Esophagus squamous epithelium (tissue), 5 donors: ENCODE measurements at regions not wholly inside any gene's neighbourhood (a gene's known extent, or its start where the extent isn't known, plus 50 kb on each side); places are given as distances from the start of the nearest gene placed in this dataset.

Source experiments
- DNase-seq: peaks from one replicate; lab custom pipeline; 2025; lab: John Stamatoyannopoulos, UW
- H3K27ac ChIP-seq, 4 donors: fragments of 200-600 bp; sonication (generic); one replicate each; pipeline ENCODE4 v1.5.1; 2016 to 2019; ENCODE audit warnings: mild to moderate bottlenecking in 1 of 4
- H3K27me3 ChIP-seq, 4 donors: fragments of 200-600 bp; sonication (generic); 1 replicate in 3 of 4; 2 replicates in 1 of 4; pipeline versions ENCODE4 v1.5.1 to v1.6.0; 2017 to 2021; ENCODE audit warnings: antibody characterized with exemption in 1 of 4
- H3K36me3 ChIP-seq, 3 donors: fragments of 200-600 bp; sonication (generic); one replicate each; pipeline ENCODE4 v1.5.1; 2016 to 2019
- H3K4me1 ChIP-seq, 3 donors: fragments of 200-600 bp; sonication (generic); one replicate each; pipeline ENCODE4 v1.5.1; 2017 to 2019
- H3K4me3 ChIP-seq, 4 donors: fragments of 200-600 bp; sonication (generic); 1 replicate in 3 of 4; 2 replicates in 1 of 4; pipeline ENCODE4 v1.5.1; 2016 to 2019; ENCODE audit warnings: mild to moderate bottlenecking in 2 of 4, moderate library complexity in 1 of 4
- H3K9me3 ChIP-seq, 3 donors: fragments of 200-600 bp; sonication (generic); one replicate each; pipeline ENCODE4 v1.5.1; 2016 to 2019
- CTCF ChIP-seq, 6 experiments: fragments of 450-650 bp in 4 of 6; fragments of 200-600 bp in 2 of 6; sonication (generic) in 2 of 6; IDR thresholded peaks; one replicate each; pipeline ENCODE4 v1.5.1; 2016 to 2019; ENCODE audit warnings: antibody characterized with exemption in 6 of 6, mild to moderate bottlenecking in 4 of 6, moderate library complexity in 4 of 6
- POLR2A ChIP-seq, 4 donors: fragments of 450-650 bp; IDR thresholded peaks; one replicate each; pipeline ENCODE4 v1.6.1; 2017; ENCODE audit warnings: antibody characterized with exemption in 4 of 4, mild to moderate bottlenecking in 4 of 4, moderate library complexity in 3 of 4
- WGBS, 2 donors: methylation state at CpG; one replicate each; pipeline ENCODE4 v1.1.5; 2018; 5-methylcytosine and 5-hydroxymethylcytosine counted together
- intact Hi-C: fragments of 100-400 bp; cut with DNase I; formaldehyde crosslinking; loops from one replicate; pipeline ENCODE4 v1.15.0; 2022
- donor health status: DM: yes; HTN: yes; CAD: no.

DNA sequence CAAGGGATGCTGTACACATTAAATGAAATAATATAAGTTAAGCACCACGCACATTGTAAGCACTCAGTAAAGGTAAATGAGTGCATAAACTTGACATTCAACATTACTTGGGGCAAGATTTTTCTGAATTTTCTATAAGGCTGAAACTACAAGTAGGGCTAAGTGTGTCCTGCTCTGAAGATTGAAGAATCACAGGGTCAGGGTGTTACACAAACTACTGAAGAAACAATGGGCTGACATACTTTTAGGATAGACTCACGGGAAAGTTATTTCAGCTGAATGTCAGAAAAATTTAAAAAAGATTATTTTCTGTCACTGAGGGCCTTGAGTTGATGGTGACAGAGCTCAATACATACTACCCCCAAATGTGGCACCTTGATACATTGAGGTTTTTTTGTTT is 644.2 kb upstream of the PLXNA2 start:
- DNase-seq = no peak
- intact Hi-C loops = no loop called here
- WGBS, 2 donors = 76 to 85% methylated on average over 2 of the region's 2 CpGs
- H3K4me1 ChIP-seq = peaks cover 0 to 10% (median 0%) of the 10 kb centered on the region in 3 donors
- H3K36me3 ChIP-seq = no peaks in the 10 kb centered on the region
- no peak overlapping the region for H3K4me3 ChIP-seq
- no peaks in the 10 kb centered on the region for H3K27me3 ChIP-seq
- H3K27ac ChIP-seq = no peak overlapping the region
- no peaks in the 10 kb centered on the region for H3K9me3 ChIP-seq
- TF ChIP-seq CTCF (IDR thresholded peaks at IDR 0.05) (no peak), POLR2A (IDR thresholded peaks at IDR 0.05) (no peak)

DNA sequence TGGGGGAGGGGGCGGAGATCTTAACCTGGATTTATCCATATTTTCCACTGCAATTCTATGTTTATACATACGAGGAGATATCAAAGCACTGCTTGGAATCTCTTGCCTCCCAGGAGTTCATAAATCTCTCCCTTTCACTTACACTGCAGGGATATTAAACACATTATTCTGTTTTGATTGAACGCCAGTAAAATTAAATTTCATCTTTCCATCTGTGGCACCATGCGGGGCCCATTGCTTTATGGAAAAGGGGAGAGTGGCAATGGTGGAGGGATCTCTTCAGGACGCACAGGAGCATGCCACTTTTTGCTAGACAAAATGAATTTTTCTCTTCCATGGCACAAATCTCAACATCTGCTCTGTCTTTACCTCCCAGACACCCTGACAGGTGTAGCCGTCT is 648.0 kb upstream of the PLXNA2 start:
- Histone ChIP-seq H3K4me1 (no peaks in the 10 kb centered on the region), H3K9me3 (peaks cover 0 to 5% (median 0%) of the 10 kb centered on the region in 3 donors), H3K27ac (no peak overlapping the region), H3K27me3 (no peaks in the 10 kb centered on the region), H3K4me3 (no peak overlapping the region), H3K36me3 (no peaks in the 10 kb centered on the region)
- 77 to 89% methylated on average over 6 of the region's 6 CpGs for WGBS, 2 donors
- TF ChIP-seq CTCF (IDR thresholded peaks at IDR 0.05) (no peak), POLR2A (IDR thresholded peaks at IDR 0.05) (no peak)
- intact Hi-C loops = no loop called here
- DNase-seq = no peak

GRCh38 chr1:208893251-208893650 is 649.1 kb upstream of the PLXNA2 start:
- Histone ChIP-seq H3K27ac (no peak overlapping the region), H3K4me3 (no peak overlapping the region), H3K4me1 (no peaks in the 10 kb centered on the region), H3K27me3 (no peaks in the 10 kb centered on the region), H3K9me3 (peaks cover 0 to 5% (median 0%) of the 10 kb centered on the region in 3 donors), H3K36me3 (no peaks in the 10 kb centered on the region)
- TF ChIP-seq CTCF (IDR thresholded peaks at IDR 0.05) (no peak), POLR2A (IDR thresholded peaks at IDR 0.05) (no peak)
- no peak for DNase-seq
- WGBS, 2 donors = 57 to 88% methylated on average over 3 of the region's 3 CpGs
- intact Hi-C loops = no loop called here

- H3K36me3 ChIP-seq = no peaks in the 10 kb centered on the region
- peaks cover 0 to 5% (median 0%) of the 10 kb centered on the region in 3 donors for H3K9me3 ChIP-seq
- intact Hi-C loops = no loop called here
- no peaks in the 10 kb centered on the region for H3K27me3 ChIP-seq
- no peak overlapping the region for H3K4me3 ChIP-seq
- TF ChIP-seq CTCF (IDR thresholded peaks at IDR 0.05) = no peak
- no peak for TF ChIP-seq POLR2A (IDR thresholded peaks at IDR 0.05)
- no peaks in the 10 kb centered on the region for H3K4me1 ChIP-seq
- 76 to 78% methylated on average over 1 of the region's 1 CpG for WGBS, 2 donors
- no peak overlapping the region for H3K27ac ChIP-seq
- DNase-seq = no peak
Measured at GRCh38 chr1:208895181-208895580, 651.0 kb upstream of the PLXNA2 start.

DNA sequence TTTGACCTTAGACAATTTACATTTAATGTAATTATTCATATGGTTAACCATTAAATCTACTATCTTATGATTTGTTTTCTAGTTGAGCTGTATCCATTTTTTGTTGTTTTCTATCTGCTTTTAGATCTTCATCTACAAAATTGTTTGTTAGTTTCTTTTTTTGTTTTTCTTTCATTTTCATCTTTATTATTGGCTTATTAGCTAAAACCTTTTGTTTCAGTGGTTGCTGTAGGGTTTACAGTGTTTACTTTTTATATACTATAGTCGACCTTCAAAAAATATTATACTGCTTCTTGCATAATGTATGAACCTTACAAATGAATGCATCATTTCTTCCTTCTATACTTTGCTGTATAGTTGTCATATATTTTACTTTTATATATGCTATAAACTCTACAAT is 651.6 kb upstream of the PLXNA2 start:
- no peak for DNase-seq
- TF ChIP-seq CTCF (IDR thresholded peaks at IDR 0.05) (no peak), POLR2A (IDR thresholded peaks at IDR 0.05) (no peak)
- Histone ChIP-seq H3K9me3 (peaks cover 0 to 5% (median 0%) of the 10 kb centered on the region in 3 donors), H3K27me3 (no peaks in the 10 kb centered on the region), H3K4me3 (no peak overlapping the region), H3K36me3 (no peaks in the 10 kb centered on the region), H3K4me1 (no peaks in the 10 kb centered on the region), H3K27ac (no peak overlapping the region)
- intact Hi-C loops = no loop called here
- 59 to 63% methylated on average over 1 of the region's 1 CpG for WGBS, 2 donors
